ENCODE measurements at regions not wholly inside any gene's neighbourhood (a gene's known extent, or its start where the extent isn't known, plus 50 kb on each side); places are given as distances from the start of the nearest gene placed in this dataset.

DNA sequence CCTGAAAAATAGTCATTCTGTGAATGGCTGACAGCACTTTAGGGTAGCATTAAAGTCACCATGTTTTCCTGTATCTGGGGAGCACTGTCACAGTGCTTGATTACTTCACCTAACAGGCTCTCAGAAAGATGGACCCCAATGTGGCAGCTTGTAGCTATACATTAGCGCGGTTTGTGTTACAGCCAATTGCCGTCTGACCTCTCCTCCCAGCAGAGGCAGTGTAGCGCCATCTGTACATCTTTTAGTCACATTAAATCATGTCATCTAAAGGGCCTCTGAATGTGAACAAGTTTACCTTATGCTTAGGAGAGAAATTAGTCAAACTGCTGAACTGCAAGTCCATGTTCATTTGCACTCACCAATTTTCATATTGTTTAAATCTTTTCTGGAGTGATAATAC lies 113.7 kb downstream of the LMO3 start:
- Histone ChIP-seq H3K18ac (ENCODE audit: insufficient read length, low read depth, low read length) (no peak overlapping the region), H2BK20ac (ENCODE audit: low read depth, low read length, poor library complexity, severe bottlenecking) (no peak overlapping the region), H3K23ac (ENCODE audit: insufficient read length, low read depth, low read length) (no peak overlapping the region), H3K14ac (ENCODE audit: insufficient read depth, low read length) (no peak overlapping the region), H4K5ac (ENCODE audit: insufficient read length, low read depth, low read length) (no peak overlapping the region), H2BK5ac (ENCODE audit: insufficient read length, low read length) (no peak overlapping the region), H2AK5ac (ENCODE audit: insufficient read length, low read length) (no peak overlapping the region), H3K4ac (ENCODE audit: low read depth, low read length) (no peak overlapping the region), H3K27ac (ENCODE audit: insufficient read length, low read depth, low read length) (no peak overlapping the region), H2BK12ac (ENCODE audit: insufficient read length, low read depth, low read length) (no peak overlapping the region), H2BK15ac (ENCODE audit: low read depth, low read length) (no peak overlapping the region), H3K9me3 (ENCODE audit: control insufficient read depth, low read depth, low read length) (no peaks in the 10 kb centered on the region), H3K4me1 (ENCODE audit: insufficient read depth, low read length) (no peaks in the 10 kb centered on the region), H3K79me2 (ENCODE audit: insufficient read depth, low read length) (no peaks in the 10 kb centered on the region), H3K23me2 (ENCODE audit: insufficient read length, low read depth, low read length, poor library complexity, severe bottlenecking) (no peaks in the 10 kb centered on the region), H3T11ph (ENCODE audit: low read length) (no peak overlapping the region), H3K56ac (ENCODE audit: insufficient read length, low read depth, low read length) (no peak overlapping the region), H3K9ac (ENCODE audit: extremely low read depth, insufficient read length, low read length) (no peak overlapping the region), H3K79me1 (ENCODE audit: insufficient read depth, low read depth, low read length, poor library complexity, severe bottlenecking) (no peaks in the 10 kb centered on the region), H2BK120ac (ENCODE audit: low read depth, low read length, poor library complexity, severe bottlenecking) (no peak overlapping the region), H3K4me2 (ENCODE audit: insufficient read depth, insufficient read length, low read length) (no peak overlapping the region), H3K27me3 (ENCODE audit: insufficient read depth, low read length) (no peaks in the 10 kb centered on the region), H4K20me1 (ENCODE audit: control insufficient read depth, insufficient read depth, insufficient read length) (no peaks in the 10 kb centered on the region), H4K91ac (ENCODE audit: insufficient read length, low read depth, low read length) (no peak overlapping the region), H4K8ac (replicated peaks; ENCODE audit: insufficient read length, low read depth, low read length) (no peak overlapping the region), H2AFZ (ENCODE audit: low read length) (no peak overlapping the region)
- H3K4me3 Mint-ChIP-seq = no peak overlapping the region
- no peak overlapping the region for H3K27ac Mint-ChIP-seq
- WGBS (ENCODE audit: extremely low coverage, insufficient read length, low lambda C conversion rate) = no CpG with 5 or more reads among the region's 4 CpGs
- no peaks in the 10 kb centered on the region for H3K27me3 Mint-ChIP-seq (ENCODE audit: low read depth)
- no peaks in the 10 kb centered on the region for H3K4me1 Mint-ChIP-seq
- peak; percentile 40 for DNase-seq
- no peaks in the 10 kb centered on the region for H3K36me3 Mint-ChIP-seq (ENCODE audit: insufficient read depth in 1 of 3, low read depth in 3 of 3)
- TF ChIP-seq, protein P1, sequence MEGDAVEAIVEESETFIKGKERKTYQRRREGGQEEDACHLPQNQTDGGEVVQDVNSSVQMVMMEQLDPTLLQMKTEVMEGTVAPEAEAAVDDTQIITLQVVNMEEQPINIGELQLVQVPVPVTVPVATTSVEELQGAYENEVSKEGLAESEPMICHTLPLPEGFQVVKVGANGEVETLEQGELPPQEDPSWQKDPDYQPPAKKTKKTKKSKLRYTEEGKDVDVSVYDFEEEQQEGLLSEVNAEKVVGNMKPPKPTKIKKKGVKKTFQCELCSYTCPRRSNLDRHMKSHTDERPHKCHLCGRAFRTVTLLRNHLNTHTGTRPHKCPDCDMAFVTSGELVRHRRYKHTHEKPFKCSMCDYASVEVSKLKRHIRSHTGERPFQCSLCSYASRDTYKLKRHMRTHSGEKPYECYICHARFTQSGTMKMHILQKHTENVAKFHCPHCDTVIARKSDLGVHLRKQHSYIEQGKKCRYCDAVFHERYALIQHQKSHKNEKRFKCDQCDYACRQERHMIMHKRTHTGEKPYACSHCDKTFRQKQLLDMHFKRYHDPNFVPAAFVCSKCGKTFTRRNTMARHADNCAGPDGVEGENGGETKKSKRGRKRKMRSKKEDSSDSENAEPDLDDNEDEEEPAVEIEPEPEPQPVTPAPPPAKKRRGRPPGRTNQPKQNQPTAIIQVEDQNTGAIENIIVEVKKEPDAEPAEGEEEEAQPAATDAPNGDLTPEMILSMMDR (conservative IDR thresholded peaks at IDR 0.05) = peak; percentile 46; the same call in 2 of the 3 replicates
- H3K9me3 Mint-ChIP-seq = no peaks in the 10 kb centered on the region
